Medulla oblongata (tissue), 1 donor: ENCODE measurements at regions not wholly inside any gene's neighbourhood (a gene's known extent, or its start where the extent isn't known, plus 50 kb on each side); places are given as distances from the start of the nearest gene placed in this dataset.

Experiments used
- DNase-seq: peaks from one replicate; pipeline ENCODE4 v3.0.0-alpha.2; 2015; ENCODE audit errors: extremely low spot score

DNA sequence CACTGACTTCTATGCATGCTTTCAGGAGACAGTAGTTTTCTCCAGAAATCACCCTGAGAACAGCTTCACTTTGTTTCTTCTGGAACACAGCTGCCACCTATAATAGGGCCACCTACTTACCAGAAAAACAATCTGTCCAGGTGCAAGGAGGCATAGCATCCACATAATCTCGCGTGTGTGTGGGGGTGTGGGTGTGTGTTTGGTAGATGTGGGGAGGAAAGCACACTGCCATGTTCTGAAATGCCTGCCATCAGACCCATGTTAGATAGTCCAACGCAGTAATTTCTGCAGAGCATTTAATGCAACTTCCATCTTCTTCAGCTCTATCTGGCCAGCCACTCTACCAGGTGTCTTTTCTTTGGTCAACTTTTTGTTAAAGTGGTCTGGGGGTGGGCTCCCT, 102.9 kb downstream of the ACER2 start:
- no peak for DNase-seq

GRCh38 chr9:19510907-19511306, 102.1 kb downstream of the ACER2 start:
- DNase-seq = no peak
